ENCODE measurements at regions not wholly inside any gene's neighbourhood (a gene's known extent, or its start where the extent isn't known, plus 50 kb on each side); places are given as distances from the start of the nearest gene placed in this dataset.
"Not testable (repeated sequence)": the region's sequence is repeated elsewhere in the genome, so short reads cannot be mapped to it uniquely, and the experiment has no call there.

DNA sequence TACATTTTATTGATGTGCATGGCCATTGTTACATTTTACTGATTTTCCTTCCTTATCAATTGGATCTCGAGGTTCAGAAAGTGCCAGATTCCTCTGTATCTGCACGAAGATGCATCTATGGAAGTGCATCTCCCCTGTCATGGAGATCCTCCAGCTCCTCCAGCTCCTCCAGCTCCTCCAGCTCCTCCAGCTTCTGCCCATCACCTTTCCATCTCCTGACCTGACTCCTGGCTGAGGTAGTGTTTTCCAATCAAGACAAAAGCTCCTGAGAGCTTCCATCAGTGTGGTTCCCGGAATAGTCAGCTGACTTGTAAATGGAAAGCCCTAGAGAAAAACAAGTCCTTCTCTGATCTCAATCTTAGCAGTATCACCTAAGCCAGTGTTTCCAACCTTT is 90.8 kb upstream of the KLF6 start:
- Mint-ChIP-seq H3K4me3 (peak overlapping the region; percentile 42), H3K4me1 (ENCODE audit: low read depth) (peaks cover 51% of the 10 kb centered on the region), H3K9me3 (ENCODE audit: low read depth) (no peaks in the 10 kb centered on the region), H3K36me3 (no peaks in the 10 kb centered on the region), H3K27me3 (no peaks in the 10 kb centered on the region), H3K27ac (peak overlapping the region; percentile 84)

DNA sequence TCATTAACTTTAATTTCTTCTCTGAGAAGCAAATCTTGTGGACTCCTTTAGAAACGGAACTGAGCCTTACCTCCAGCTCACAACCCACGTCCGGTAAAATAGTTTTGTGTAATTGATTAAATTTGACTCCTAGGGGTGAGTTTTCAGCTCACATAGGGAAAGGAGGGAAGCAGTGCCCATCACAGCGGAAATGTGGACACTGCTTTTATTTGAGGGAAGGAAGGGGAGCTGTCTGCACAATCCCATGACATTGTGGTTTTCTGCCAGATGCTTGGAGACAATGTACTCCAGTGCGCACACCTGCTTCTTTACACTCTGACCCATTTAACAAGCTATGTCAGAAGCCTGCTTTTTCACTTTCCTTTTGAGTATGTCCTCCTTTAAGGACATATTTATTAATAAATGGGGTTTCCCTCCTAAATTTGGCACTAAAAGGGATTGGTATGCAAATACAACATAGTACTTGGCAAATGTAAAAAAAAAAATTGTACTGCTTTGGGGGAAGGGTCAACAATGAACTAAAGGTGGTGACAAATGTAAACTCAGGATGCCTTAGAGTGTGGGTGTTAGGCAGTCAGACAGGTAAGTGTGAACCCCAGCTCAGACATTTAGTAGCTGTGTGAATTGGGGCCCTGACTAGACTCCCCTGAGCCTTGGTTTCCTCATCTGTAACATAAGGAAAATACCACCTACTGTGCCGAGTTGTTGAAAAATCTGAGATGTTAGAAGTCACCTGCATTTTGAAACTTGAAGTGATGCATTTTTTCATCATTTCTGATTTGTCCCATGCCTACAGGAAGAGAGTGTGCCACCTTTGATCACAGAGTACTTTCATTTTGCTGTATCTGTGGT is 90.2 kb upstream of the KLF6 start:
- Mint-ChIP-seq H3K9me3 (ENCODE audit: low read depth) (no peaks in the 10 kb centered on the region), H3K4me3 (peak overlapping the region; percentile 42), H3K36me3 (no peaks in the 10 kb centered on the region), H3K27me3 (no peaks in the 10 kb centered on the region), H3K4me1 (ENCODE audit: low read depth) (peaks cover 51% of the 10 kb centered on the region), H3K27ac (peak overlapping the region; percentile 84)

DNA sequence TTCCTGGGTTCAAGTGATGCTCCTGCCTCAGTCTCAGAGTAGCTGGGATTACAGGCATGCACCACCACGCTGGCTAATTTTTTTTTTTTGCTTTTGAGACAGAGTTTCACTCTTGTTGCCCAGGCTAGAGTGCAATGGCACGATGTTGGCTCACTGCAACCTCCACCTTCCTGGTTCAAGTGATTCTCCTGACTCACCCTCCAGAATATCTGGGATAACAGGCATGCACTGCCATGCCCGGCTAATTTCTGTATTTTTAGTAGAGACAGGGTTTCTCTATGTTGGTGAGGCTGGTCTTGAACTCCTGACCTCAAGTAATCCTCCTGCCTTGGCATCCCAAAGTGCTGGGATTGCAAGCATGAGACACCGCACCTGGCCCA is 89.6 kb upstream of the KLF6 start:
- Mint-ChIP-seq H3K4me3 (peak overlapping the region; percentile 1), H3K27ac (peak overlapping the region; percentile 84), H3K4me1 (ENCODE audit: low read depth) (peaks cover 51% of the 10 kb centered on the region)
- not testable (repeated sequence) for H3K36me3 Mint-ChIP-seq; H3K9me3 Mint-ChIP-seq (ENCODE audit: low read depth); H3K27me3 Mint-ChIP-seq

DNA sequence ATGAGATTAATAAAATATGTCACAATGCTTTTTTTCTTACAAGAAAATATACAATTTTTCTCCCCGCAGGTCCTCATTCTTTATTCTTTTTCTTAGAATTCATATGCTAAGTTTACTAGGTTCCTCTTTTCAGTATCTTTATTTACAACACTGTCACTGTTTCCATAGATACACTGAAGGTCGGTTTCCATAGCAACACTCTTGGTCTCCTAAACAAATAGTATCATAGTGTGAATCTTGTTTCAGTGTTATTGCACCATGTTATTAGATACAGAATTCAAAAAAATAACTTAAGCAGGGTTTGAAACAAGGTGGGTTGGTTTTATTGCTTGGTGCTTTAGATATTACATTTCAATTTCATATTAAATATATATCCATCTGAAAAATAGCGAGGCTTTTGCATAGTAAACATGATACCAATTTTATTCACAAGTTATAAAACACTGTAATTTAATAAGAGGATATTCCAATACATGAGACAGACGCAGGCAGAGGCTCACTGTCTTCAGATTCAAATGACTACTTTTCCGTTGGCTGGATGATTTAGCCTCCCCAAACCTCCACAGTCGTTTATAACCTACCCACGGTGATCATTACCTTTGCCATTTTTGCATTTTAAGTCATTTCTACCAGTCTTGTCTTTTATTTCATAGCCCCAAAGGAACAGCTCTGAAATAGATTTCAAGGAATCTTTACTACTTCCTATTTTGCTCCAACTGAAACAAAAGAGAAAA is 88.9 kb upstream of the KLF6 start:
- Mint-ChIP-seq H3K36me3 (no peaks in the 10 kb centered on the region), H3K27ac (peak overlapping the region; percentile 78), H3K9me3 (ENCODE audit: low read depth) (no peaks in the 10 kb centered on the region), H3K4me1 (ENCODE audit: low read depth) (peaks cover 53% of the 10 kb centered on the region), H3K27me3 (no peaks in the 10 kb centered on the region), H3K4me3 (peak overlapping the region; percentile 44)

DNA sequence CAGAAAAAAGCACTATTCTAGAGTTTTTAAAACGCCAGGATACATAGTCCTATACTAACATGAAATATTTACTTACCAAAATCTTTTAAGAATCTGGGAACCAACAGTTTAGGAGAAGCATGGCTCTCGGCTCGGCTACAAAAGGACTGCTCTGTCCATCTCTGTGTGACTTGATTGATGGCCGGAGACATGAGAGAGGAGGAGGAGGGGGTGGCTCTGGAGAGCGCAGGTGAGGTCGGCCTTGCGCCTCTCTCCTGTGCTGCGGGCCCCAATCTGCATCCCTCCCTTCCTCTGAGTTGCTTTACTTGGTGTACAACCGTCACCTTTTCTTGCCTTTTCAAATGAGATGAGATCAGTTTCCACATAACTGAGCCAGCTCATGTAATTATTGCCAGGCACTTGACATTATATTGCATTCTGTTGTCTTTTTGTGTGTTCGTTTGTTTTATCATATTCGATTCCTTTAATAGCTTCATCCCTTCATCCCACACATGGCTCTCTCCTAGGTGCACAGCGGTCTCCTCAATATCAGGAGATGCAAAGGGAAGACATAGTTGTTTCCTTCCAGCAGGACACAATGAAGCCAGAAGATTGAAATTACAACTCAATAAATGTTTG is 87.8 kb upstream of the KLF6 start:
- Mint-ChIP-seq H3K9me3 (ENCODE audit: low read depth) (no peaks in the 10 kb centered on the region), H3K4me3 (no peak overlapping the region), H3K27ac (peak overlapping the region; percentile 54), H3K36me3 (no peaks in the 10 kb centered on the region), H3K27me3 (no peaks in the 10 kb centered on the region), H3K4me1 (ENCODE audit: low read depth) (peaks cover 61% of the 10 kb centered on the region)

DNA sequence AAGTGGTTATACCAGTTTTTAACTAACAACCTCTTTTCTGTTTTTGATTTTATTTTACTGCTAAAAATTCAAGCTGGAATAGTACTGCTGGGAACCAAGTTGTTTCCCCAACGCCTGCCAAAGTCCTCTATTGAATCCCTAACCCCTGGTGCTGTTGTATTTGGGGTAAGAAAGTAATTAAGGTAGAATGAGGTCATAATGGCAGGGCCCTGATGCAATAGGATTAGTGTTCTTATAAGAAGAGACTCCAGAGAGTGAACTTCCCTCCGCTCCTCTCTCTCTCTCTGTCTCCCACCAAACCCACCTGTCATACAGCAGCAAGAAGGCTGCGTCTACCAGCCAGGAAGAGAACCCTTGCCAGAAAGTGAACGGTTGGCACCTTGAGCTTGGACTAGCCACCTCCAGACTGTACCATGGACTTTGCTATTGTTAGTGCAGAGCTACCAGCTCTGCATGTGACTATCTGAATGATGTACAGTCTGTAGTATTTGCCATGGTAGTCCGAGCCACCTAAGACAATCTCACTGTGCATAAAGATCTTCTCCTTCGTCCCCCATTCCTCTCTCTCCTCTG is 86.5 kb upstream of the KLF6 start:
- Mint-ChIP-seq H3K36me3 (no peaks in the 10 kb centered on the region), H3K9me3 (ENCODE audit: low read depth) (no peaks in the 10 kb centered on the region), H3K27ac (no peak overlapping the region), H3K4me1 (ENCODE audit: low read depth) (peaks cover 65% of the 10 kb centered on the region), H3K27me3 (no peaks in the 10 kb centered on the region), H3K4me3 (no peak overlapping the region)

DNA sequence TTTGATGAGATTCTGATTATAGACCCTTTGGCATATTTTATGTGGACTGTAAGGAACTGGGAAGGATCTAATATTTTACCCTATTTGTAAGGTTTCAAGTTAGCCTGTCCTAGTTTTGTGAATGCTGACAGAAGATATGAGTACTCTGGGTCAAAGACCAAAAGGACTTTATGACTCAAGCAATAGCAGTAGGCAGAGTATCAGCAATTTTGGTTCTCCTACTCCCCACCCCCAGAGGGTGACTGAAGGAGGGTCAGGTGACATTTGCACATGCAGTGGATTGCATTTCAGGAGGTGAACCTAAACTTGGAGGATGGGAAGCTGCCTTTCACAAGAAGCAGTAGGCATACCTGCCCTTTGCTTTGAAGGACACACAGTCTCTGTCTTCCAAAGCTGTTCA is 84.0 kb upstream of the KLF6 start:
- peaks cover 2% of the 10 kb centered on the region for H3K36me3 Mint-ChIP-seq
- H3K27me3 Mint-ChIP-seq = no peaks in the 10 kb centered on the region
- H3K4me1 Mint-ChIP-seq (ENCODE audit: low read depth) = peaks cover 59% of the 10 kb centered on the region
- H3K27ac Mint-ChIP-seq = peak overlapping the region; percentile 34
- H3K9me3 Mint-ChIP-seq (ENCODE audit: low read depth) = no peaks in the 10 kb centered on the region
- no peak overlapping the region for H3K4me3 Mint-ChIP-seq

DNA sequence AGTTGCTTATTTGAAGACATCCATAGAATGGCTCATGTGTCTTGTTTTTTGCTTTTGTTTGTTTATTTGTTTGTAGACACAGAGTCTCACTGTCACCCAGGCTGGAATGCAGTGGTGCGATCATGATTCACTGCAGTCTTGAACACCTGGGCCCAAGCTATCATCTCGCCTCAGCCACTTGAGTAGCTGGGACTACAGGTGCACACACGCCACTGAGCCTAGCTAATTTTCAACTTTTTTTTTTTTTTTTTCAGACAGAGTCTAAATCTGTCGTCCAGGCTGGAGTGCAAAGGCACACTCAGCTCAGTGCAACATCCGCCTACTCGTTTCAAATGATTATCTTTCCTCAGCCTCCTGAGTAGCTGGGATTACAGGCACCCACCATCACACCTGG is 83.3 kb upstream of the KLF6 start:
- Mint-ChIP-seq H3K27ac (no peak overlapping the region), H3K27me3 (no peaks in the 10 kb centered on the region)

DNA sequence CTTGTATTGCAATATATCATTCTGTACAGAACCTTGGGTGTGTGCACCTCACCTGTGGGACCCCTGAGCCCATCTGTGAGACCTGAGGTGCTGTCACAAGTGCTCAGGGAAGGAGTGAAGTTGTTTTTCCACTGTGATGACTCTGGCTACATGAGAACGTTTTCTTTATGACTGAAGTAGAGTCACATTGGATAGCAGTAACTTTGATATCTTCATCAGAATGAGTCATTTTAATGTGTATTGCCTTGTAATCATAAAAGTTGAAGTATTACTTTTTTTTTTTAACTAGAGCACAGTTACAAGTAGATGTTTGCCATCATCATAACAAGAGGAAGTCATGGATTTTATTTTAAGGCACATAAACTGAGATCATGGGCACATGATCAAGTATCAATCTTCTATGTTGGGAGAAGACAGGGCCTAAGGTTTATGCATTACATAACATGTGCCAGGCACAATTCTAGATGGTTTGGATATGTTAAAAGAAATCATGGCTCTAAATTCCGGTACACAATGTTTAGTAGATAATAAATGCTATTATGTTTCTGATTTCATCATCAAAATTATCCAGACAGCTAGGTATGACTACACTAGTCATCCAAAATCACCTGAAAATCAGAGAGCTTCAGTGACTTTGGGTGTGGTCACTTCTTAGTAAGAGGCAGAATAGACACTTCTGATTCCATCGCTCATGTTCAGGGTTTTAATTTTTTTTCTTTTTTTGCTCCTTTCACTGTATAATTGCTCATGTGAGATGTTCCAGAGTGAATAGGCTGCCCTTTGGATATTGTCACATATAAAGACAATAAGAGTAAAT is 82.7 kb upstream of the KLF6 start:
- Mint-ChIP-seq H3K27ac (peak overlapping the region; percentile 84), H3K4me1 (ENCODE audit: low read depth) (peaks cover 47% of the 10 kb centered on the region), H3K36me3 (peaks cover 2% of the 10 kb centered on the region), H3K4me3 (peak overlapping the region; percentile 0), H3K27me3 (no peaks in the 10 kb centered on the region), H3K9me3 (ENCODE audit: low read depth) (no peaks in the 10 kb centered on the region)

More for the DNA sequence above, 83.3 kb upstream of the KLF6 start:
- H3K4me3 Mint-ChIP-seq = no peak overlapping the region
- peaks cover 52% of the 10 kb centered on the region for H3K4me1 Mint-ChIP-seq (ENCODE audit: low read depth)
- H3K9me3 Mint-ChIP-seq (ENCODE audit: low read depth) = no peaks in the 10 kb centered on the region
- H3K36me3 Mint-ChIP-seq = peaks cover 2% of the 10 kb centered on the region

DNA sequence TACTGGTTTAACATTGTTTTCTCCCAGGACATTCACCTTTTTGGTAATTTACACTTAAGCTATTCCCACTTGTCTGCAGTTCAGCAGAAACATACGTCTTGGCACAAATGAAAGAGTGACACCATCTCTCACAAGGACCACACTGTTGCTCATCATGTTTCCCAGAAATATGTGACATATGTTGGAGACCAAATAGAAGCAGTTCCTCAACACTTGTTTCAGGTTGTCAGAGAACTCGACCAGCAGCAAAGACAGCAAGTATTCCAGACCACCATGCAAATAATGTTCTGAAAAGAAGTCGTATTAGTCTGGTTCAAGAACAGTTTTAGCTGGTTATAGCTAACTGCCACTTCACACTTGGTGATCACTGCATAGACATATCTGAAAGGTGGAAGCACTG is 81.3 kb upstream of the KLF6 start:
- no peaks in the 10 kb centered on the region for H3K9me3 Mint-ChIP-seq (ENCODE audit: low read depth)
- H3K36me3 Mint-ChIP-seq = peaks cover 2% of the 10 kb centered on the region
- H3K27ac Mint-ChIP-seq = peak overlapping the region; percentile 84
- H3K4me1 Mint-ChIP-seq (ENCODE audit: low read depth) = peaks cover 38% of the 10 kb centered on the region
- H3K27me3 Mint-ChIP-seq = no peaks in the 10 kb centered on the region
- no peak overlapping the region for H3K4me3 Mint-ChIP-seq

DNA sequence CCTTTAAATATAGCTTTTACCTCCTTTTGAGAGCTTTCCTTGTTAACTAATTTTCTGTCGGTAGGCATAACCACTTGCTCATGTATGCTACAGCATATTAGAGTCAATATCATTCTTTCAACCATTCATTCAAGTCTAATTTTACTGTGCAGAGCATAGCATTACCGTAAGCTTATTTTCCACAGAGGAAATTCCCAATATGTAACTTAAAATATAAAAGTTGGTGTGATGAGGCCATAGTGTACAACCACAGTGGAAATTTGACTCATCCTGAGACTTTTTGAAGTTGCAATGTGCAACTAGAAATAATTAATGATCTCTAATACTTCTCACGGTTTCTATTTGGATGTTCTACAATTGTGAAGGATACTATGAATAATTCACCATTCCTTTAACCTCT is 80.6 kb upstream of the KLF6 start:
- H3K27me3 Mint-ChIP-seq = no peaks in the 10 kb centered on the region
- H3K4me3 Mint-ChIP-seq = no peak overlapping the region
- peak overlapping the region; percentile 84 for H3K27ac Mint-ChIP-seq
- H3K4me1 Mint-ChIP-seq (ENCODE audit: low read depth) = peaks cover 38% of the 10 kb centered on the region
- H3K36me3 Mint-ChIP-seq = peaks cover 2% of the 10 kb centered on the region
- H3K9me3 Mint-ChIP-seq (ENCODE audit: low read depth) = no peaks in the 10 kb centered on the region

DNA sequence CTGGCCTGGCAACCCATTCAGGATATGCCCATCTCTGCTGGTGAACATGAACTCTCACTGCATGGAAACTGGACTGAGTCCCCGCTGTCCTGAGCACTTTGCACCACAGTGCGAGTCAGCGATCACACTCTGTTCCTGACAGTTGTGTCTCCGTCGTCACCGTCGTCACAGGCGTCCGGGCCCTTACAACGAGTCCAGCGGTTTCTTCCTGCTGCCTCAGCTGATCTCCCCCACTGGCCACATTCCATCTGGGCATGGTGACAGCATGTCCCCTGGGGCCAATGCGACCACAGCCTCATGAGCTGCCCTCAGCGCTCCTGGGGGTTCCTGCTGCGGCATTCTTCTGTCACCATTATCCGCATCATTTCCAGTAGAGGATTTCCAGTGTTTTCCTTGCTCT is 76.8 kb upstream of the KLF6 start:
- no peaks in the 10 kb centered on the region for H3K27me3 Mint-ChIP-seq
- peaks cover 18% of the 10 kb centered on the region for H3K4me1 Mint-ChIP-seq (ENCODE audit: low read depth)
- H3K36me3 Mint-ChIP-seq = peaks cover 2% of the 10 kb centered on the region
- no peak overlapping the region for H3K4me3 Mint-ChIP-seq
- no peaks in the 10 kb centered on the region for H3K9me3 Mint-ChIP-seq (ENCODE audit: low read depth)
- no peak overlapping the region for H3K27ac Mint-ChIP-seq

DNA sequence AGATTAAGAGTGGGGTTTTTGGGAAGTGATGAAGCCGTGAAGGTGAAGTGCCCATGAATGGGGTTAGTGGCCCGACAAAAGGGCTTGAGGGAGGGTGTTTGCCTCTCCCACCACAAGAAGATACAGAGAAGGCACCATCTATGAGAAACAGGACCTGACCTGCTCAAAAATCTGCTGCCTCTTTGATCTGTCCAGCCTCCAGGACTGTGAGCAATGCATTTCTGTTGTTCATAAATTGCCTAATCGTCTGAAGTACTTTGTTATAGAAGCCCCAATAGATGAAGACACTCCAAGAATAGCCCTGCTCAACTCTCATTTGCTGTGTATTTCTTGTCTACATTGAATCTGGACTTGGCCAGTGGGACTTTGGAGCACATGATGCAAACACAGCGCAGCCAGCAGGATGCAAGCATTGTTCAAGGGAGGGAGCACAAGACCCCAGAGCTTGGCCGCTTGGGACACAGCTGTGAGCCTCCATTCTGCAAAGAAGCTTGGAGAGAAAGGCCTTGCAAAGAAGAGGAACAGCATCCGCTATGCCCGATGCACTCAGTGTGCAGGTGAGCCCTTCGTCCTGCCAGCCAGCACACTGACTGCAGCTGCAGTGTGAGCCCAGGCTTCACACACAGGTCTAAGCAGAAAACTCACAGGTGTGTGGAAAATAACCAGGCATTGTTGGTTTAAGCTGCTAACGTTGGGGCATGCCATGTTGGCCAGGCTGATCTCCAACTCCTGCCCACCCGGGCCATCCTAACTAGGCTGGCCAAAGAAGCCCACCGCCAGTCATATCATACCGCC is 73.2 kb upstream of the KLF6 start:
- no peak overlapping the region for H3K4me3 Mint-ChIP-seq
- H3K36me3 Mint-ChIP-seq = peaks cover 3% of the 10 kb centered on the region
- no peaks in the 10 kb centered on the region for H3K27me3 Mint-ChIP-seq
- peaks cover 2% of the 10 kb centered on the region for H3K4me1 Mint-ChIP-seq (ENCODE audit: low read depth)
- H3K9me3 Mint-ChIP-seq (ENCODE audit: low read depth) = no peaks in the 10 kb centered on the region
- H3K27ac Mint-ChIP-seq = no peak overlapping the region

DNA sequence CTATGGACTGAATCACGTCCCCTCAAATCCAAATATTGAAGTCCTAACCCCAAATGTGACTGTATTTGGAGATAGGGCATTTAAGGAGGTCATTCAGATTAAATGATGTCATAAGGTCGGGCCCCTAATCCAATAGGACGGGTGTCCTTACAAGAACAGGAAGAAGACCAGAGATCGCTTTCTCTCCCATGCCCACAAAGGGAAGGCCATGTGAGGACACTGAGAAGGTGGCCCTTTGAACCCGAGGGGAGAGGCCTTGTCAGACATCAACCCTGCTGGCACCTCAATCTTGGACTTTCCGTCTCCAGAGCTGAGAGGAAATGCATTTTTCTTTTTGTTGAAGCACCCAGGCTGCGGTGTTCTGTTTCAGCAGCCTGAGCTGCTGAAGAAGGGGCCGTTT is 72.3 kb upstream of the KLF6 start:
- H3K4me3 Mint-ChIP-seq = no peak overlapping the region
- H3K36me3 Mint-ChIP-seq = peaks cover 3% of the 10 kb centered on the region
- no peak overlapping the region for H3K27ac Mint-ChIP-seq
- no peaks in the 10 kb centered on the region for H3K27me3 Mint-ChIP-seq
- peaks cover 7% of the 10 kb centered on the region for H3K4me1 Mint-ChIP-seq (ENCODE audit: low read depth)
- no peaks in the 10 kb centered on the region for H3K9me3 Mint-ChIP-seq (ENCODE audit: low read depth)

All from activated naive CD8-positive, alpha-beta T cell (primary cell).